ENCODE measurements at regions not wholly inside any gene's neighbourhood (a gene's known extent, or its start where the extent isn't known, plus 50 kb on each side); places are given as distances from the start of the nearest gene placed in this dataset.

DNA sequence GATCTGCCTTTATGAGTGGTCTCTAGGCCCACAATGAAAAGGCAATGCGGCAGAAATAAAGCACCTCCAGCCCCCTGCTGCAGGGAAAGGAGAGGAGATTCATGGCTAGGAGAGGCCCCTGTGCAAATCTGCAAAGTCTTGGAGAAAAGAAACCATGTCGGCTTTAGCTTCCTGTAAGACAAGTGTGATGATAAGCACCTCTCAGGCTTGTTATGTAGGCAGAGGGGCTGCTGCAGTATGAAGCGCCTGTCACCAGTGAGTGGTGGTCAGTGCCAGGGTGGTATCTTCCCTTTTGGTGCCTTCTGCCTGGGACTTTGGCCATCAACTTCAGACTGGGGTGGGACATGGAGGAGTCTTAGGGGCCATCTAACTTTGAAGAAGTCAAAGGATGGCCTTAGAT lies 59.2 kb upstream of the ARHGEF3 start:
- TF ChIP-seq EZH2 (IDR thresholded peaks at IDR 0.05; ENCODE audit: insufficient read depth, poor library complexity, severe bottlenecking) (no peak), EZH2phosphoT487 (IDR thresholded peaks at IDR 0.05; ENCODE audit: insufficient read depth, low read depth) (no peak)
